Right lobe of liver (tissue), 4 donors: ENCODE measurements at regions not wholly inside any gene's neighbourhood (a gene's known extent, or its start where the extent isn't known, plus 50 kb on each side); places are given as distances from the start of the nearest gene placed in this dataset.

Experiments used
- POLR2A ChIP-seq: fragments of 450-650 bp; IDR thresholded peaks from one replicate; pipeline ENCODE4 v1.6.1; 2017; ENCODE audit warnings: antibody characterized with exemption, mild to moderate bottlenecking
- TF ChIP-seq, protein P1 (sequence below), 4 donors: fragments of 200-600 bp in 3 of 4; fragments of 450-650 bp in 1 of 4; IDR thresholded peaks; one replicate each; pipeline versions ENCODE4 v1.5.1 to v1.8.0; 2016 to 2022; ENCODE audit warnings: antibody characterized with exemption in 4 of 4, mild to moderate bottlenecking in 2 of 4
- donor health status: DM: no; HTN: no; CAD: no.
- donor health status: DM: no; HTN: no; CAD: no.
- donor health status: DM: no; HTN: yes; CAD: no.

- TF ChIP-seq, protein P1, sequence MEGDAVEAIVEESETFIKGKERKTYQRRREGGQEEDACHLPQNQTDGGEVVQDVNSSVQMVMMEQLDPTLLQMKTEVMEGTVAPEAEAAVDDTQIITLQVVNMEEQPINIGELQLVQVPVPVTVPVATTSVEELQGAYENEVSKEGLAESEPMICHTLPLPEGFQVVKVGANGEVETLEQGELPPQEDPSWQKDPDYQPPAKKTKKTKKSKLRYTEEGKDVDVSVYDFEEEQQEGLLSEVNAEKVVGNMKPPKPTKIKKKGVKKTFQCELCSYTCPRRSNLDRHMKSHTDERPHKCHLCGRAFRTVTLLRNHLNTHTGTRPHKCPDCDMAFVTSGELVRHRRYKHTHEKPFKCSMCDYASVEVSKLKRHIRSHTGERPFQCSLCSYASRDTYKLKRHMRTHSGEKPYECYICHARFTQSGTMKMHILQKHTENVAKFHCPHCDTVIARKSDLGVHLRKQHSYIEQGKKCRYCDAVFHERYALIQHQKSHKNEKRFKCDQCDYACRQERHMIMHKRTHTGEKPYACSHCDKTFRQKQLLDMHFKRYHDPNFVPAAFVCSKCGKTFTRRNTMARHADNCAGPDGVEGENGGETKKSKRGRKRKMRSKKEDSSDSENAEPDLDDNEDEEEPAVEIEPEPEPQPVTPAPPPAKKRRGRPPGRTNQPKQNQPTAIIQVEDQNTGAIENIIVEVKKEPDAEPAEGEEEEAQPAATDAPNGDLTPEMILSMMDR (IDR thresholded peaks at IDR 0.05), result no peak
- TF ChIP-seq POLR2A, result no peak
These were observed 106.3 kb upstream of the SMYD2 start for GRCh38 chr1:214174508-214175199.
